GM18870 (cell line): ENCODE measurements at regions not wholly inside any gene's neighbourhood (a gene's known extent, or its start where the extent isn't known, plus 50 kb on each side); places are given as distances from the start of the nearest gene placed in this dataset.
"Not testable (repeated sequence)": the region's sequence is repeated elsewhere in the genome, so short reads cannot be mapped to it uniquely, and the experiment has no call there.

Experiments
- ATAC-seq: cut with Tn5 transposase; IDR thresholded peaks from one replicate; pipeline ENCODE4 v1.9.1; 2021; ENCODE audit warnings: moderate library complexity; ENCODE audit not compliant: unreplicated experiment

DNA sequence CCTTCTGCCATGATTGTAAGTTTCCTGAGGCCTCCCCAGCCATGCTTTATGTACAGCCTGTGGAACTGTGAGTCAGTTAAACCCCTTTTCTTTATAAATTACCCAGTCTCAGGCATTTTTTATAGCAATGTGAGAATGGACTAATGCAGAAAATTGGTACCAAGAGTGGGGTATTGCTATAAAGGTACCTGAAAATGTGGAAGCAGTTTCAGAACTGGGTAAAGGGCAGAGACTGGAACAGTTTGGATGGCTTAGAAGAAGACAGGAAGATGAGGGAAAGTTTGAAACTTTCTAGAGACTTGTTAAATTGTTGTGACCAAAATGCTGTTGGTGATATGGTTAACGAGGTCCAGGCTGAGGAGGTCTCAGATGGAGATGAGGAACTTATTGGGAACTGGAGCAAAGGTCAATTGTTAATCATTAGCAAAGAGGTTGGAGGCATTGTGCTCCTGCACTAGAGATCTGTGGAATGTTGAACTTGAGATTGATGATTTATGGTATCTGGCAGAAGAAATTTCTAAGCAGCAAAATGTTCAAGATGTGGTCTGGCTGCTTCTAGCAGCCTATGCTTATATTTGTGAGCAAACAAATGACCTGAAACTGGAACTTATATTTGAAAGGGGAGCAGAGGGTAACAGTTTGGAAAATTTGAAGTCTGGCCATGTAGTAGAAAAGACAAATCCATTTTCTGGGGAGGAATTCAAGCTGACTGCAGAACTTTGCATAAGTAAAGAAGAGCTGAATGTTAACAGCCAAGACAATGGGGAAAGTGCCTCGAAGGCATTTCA, 79.0 kb upstream of the GMDS start:
- ATAC-seq = no peak

DNA sequence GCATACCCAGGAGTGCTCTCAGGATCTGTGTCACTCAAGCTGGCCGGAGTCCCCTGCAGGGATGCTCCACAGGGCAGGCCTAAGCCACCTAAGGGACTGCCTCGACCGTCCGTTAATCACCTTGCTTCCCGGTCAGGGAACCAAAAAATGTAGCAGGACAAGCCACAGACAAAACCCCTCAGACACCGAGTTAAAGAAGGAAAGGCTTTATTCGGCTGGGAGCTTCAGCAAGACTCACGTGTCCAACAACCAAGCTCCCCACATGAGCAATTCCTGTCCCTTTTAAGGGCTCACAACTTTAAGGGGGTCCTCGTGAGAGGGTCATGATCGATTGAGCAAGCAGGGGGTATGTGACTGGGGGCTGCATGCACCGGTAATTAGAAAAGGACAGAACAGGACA, 72.1 kb upstream of the GMDS start:
- ATAC-seq = not testable (repeated sequence)

DNA sequence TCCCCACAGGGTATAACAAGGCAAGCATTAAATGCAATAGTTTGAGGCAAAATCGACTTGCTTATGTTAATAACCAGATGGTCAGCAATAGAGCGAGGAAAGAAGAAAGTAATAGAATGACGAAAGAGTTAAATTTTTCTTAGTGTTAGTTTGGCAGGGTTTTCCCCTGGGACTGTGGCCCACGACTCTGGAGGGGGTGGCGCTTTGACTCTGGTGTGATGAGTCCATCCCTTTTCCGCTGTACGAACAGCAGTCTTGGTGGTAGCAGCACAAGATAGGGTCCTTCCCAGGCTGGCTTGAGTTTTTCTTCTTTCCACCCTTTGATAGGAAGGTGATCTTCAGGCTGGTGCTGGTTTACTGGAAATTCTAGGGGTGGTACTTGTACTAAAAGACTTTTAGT, 69.2 kb upstream of the GMDS start:
- ATAC-seq = no peak

DNA sequence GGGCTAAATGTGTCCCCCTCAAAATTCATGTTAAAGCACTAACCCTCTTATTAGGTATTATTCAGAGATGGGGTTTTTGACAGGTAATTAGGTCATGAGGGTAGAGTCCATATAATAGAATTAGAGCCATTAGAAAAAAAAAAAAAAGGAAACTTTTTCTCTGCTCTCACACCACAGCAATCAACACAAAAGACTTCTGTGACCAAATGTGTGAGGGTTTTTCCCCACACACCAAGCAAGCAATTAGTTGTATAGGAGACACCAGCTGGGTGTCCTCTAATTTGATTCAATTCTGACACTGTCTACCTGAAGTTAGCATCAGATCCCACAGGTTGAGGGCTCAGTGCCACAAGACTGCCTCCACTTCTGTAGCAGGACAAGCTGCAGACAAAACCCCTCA, 64.6 kb upstream of the GMDS start:
- no peak for ATAC-seq

DNA sequence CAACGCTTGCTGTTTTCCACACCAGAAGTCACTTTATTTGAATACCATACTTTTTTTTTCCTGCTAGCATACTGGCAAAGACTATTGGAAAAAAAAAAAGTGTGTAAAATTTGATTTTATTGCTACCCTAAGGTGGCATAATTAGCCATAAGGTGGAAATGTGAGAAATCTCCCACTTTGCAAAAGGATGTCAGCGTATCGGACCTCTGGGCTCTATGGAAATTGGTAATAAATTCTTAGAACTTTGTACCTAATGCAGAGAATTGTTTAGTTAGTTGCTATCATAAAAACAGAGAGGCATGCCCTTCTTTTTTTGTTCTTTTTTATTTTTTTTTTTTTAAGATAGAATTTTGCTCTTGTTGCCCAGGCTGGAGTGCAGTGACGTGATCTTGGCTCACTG, 63.7 kb upstream of the GMDS start:
- no peak for ATAC-seq

DNA sequence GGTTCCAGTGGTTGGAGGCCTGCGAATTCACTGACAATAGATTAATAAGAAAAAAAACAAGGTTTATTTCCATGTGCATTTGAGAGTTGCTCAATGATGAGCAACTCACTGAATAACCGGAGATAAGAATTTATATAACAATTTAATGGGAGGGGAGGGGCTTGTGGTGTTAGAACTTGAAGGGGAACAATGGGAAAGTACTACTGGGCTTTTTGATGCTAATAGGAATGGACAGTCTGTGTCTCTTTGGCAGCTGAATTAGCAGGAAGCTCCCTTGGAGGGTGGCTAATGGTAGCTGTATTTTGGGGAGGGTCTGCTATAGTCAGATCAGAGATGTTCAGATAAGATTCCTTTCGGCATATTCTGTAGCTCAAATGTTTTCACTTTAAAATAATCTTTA, 62.4 kb upstream of the GMDS start:
- no peak for ATAC-seq

DNA sequence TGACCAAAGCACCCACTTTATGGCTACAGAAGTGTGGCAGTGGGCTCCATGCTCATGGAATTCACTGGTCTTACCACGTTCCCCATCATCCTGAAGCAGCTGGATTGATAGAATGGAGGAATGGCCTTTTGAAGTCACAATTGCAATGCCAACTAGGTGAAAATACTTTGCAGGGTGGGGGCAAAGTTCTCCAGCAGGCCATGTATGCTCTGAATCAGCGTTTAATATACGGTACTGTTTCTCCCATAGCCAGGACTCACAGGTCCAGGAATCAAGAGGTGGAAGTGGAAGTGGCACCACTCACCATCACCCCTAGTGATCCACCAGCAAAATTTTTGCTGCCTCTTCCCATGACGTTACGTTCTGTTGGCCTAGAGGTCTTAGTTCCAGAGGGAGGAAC, 60.5 kb upstream of the GMDS start:
- ATAC-seq = no peak

DNA sequence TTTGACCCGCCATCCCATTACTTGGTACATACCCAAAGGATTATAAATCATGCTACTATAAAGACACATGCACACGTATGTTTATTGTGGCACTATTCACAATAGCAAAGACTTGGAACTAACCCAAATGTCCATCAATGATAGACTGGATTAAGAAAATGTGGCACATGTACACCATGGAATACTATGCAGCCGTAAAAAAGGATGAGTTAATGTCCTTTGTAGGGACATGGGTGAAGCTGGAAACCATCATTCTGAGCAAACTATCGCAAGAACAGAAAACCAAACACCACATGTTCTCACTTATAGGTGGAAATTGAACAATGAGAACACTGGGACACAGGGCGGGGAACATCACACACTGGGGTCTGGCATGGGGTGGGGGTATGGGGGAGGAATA, 57.1 kb upstream of the GMDS start:
- ATAC-seq = not testable (repeated sequence)

DNA sequence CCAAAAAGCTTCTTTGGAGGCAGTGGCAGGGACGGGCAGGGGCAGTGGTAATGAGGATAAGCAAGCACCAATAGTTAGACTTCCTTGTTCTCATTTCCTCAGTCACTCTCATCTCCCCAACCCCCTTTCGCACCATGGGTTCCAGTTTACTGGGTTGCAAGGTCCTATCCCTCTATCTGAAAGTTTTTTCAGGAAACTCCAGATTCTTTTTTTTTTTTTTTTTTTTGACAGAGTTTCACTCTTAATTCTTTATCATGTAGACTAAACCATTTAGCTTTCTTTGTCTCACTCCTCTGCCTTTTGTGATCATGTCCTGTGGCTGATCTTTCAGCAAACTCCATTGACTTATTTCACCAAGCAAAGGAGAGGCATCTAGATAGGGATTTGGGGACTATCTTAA, 51.4 kb upstream of the GMDS start:
- ATAC-seq = no peak
